ENCODE measurements at regions not wholly inside any gene's neighbourhood (a gene's known extent, or its start where the extent isn't known, plus 50 kb on each side); places are given as distances from the start of the nearest gene placed in this dataset.

GRCh38 chr7:106812027-106812643, 52.9 kb upstream of the PIK3CG start:
- no peak for DNase-seq

GRCh38 chr7:106813705-106814305, 51.3 kb upstream of the PIK3CG start:
- no peak for DNase-seq

GRCh38 chr7:106814887-106815286, 50.2 kb upstream of the PIK3CG start:
- DNase-seq, result no peak

All from GOT3 (cell line).